ENCODE measurements at regions not wholly inside any gene's neighbourhood (a gene's known extent, or its start where the extent isn't known, plus 50 kb on each side); places are given as distances from the start of the nearest gene placed in this dataset.

GRCh38 chr12:105428793-105429395 lies 98.4 kb downstream of the C12orf75 start:
- 85 to 98% (median 93%) methylated on average over 1 of the region's 1 CpG for WGBS, 3 donors
- intact Hi-C loops (cut with DNase I): loop anchor here in 1 of 4 donors (10.0 kb wide), 1 partner anchor 856 kb away; no protein-coding TSS in a partner anchor
- no peaks in the 10 kb centered on the region for H3K9me3 ChIP-seq
- no peaks in the 10 kb centered on the region for H3K4me1 ChIP-seq (ENCODE audit: insufficient read depth)
- TF ChIP-seq CTCF (IDR thresholded peaks at IDR 0.05) (no peak), POLR2A (IDR thresholded peaks at IDR 0.05) (no peak), EP300 (IDR thresholded peaks at IDR 0.05) (no peak)
- DNase-seq: no peak
- no peaks in the 10 kb centered on the region for H3K27me3 ChIP-seq
- no peaks in the 10 kb centered on the region for H3K36me3 ChIP-seq
- no peak overlapping the region for H3K27ac ChIP-seq
- H3K4me3 ChIP-seq: no peak overlapping the region

GRCh38 chr12:105429511-105429910 lies 99.0 kb downstream of the C12orf75 start:
- Histone ChIP-seq H3K4me1 (ENCODE audit: insufficient read depth) (no peaks in the 10 kb centered on the region), H3K9me3 (no peaks in the 10 kb centered on the region), H3K4me3 (no peak overlapping the region), H3K36me3 (no peaks in the 10 kb centered on the region), H3K27ac (no peak overlapping the region), H3K27me3 (no peaks in the 10 kb centered on the region)
- TF ChIP-seq EP300 (IDR thresholded peaks at IDR 0.05): no peak
- no peak for TF ChIP-seq POLR2A (IDR thresholded peaks at IDR 0.05)
- TF ChIP-seq CTCF (IDR thresholded peaks at IDR 0.05): no peak
- no peak for DNase-seq
- intact Hi-C loops (cut with DNase I): loop anchor here in 1 of 4 donors (10.0 kb wide), 1 partner anchor 855 kb away; no protein-coding TSS in a partner anchor
- WGBS, 3 donors: 93 to 100% (median 96%) methylated on average over 1 of the region's 1 CpG

GRCh38 chr12:105431537-105432100 lies 101.1 kb downstream of the C12orf75 start:
- intact Hi-C loops (cut with DNase I): no loop called here
- TF ChIP-seq CTCF (IDR thresholded peaks at IDR 0.05) (no peak), EP300 (IDR thresholded peaks at IDR 0.05) (no peak), POLR2A (IDR thresholded peaks at IDR 0.05) (no peak)
- Histone ChIP-seq H3K4me3 (no peak overlapping the region), H3K9me3 (no peaks in the 10 kb centered on the region), H3K4me1 (ENCODE audit: insufficient read depth) (no peaks in the 10 kb centered on the region), H3K27ac (no peak overlapping the region), H3K36me3 (no peaks in the 10 kb centered on the region), H3K27me3 (no peaks in the 10 kb centered on the region)
- WGBS, 3 donors: 82 to 90% (median 88%) methylated on average over 2 of the region's 2 CpGs
- DNase-seq: no peak

GRCh38 chr12:105433804-105434203 lies 103.3 kb downstream of the C12orf75 start:
- no peaks in the 10 kb centered on the region for H3K36me3 ChIP-seq
- no peak overlapping the region for H3K27ac ChIP-seq
- H3K9me3 ChIP-seq: no peaks in the 10 kb centered on the region
- DNase-seq: no peak
- no peak for TF ChIP-seq CTCF (IDR thresholded peaks at IDR 0.05)
- TF ChIP-seq POLR2A (IDR thresholded peaks at IDR 0.05): no peak
- TF ChIP-seq EP300 (IDR thresholded peaks at IDR 0.05): no peak
- H3K4me3 ChIP-seq: no peak overlapping the region
- intact Hi-C loops (cut with DNase I): no loop called here
- no peaks in the 10 kb centered on the region for H3K4me1 ChIP-seq (ENCODE audit: insufficient read depth)
- no peaks in the 10 kb centered on the region for H3K27me3 ChIP-seq

Data from ovary (tissue), 7 donors.